CD4-positive, alpha-beta T cell treated with Interleukin-12 subunit alpha and Interleukin-12 subunit beta, for 1 hour (primary cell): ENCODE measurements at regions not wholly inside any gene's neighbourhood (a gene's known extent, or its start where the extent isn't known, plus 50 kb on each side); places are given as distances from the start of the nearest gene placed in this dataset.

ENCODE experiments used
- DNase-seq: peaks from one replicate; pipeline ENCODE4 v3.0.0-alpha.2; 2020

- DNase-seq: no peak
Observed at GRCh38 chr13:107734891-107735625, 480.3 kb downstream of the LIG4 start.

DNA sequence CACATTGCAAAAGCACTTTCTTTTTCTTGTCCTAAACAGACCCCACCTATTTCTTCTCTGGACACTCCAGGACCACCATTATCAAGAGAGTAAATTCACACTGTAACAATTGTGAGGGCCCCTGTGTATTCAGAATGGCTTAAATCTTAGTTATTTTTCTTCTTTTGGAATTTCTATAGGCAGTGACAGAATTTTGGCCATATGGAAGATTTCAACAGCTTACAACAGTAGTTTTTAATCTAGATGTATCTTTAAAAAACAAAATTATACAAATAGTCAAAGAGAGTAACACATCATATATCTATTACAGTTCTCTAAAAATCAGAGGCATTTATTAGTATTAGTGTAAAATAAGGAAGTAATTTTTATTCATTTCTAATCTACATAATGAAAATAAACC lies 482.1 kb downstream of the LIG4 start:
- DNase-seq: no peak

DNA sequence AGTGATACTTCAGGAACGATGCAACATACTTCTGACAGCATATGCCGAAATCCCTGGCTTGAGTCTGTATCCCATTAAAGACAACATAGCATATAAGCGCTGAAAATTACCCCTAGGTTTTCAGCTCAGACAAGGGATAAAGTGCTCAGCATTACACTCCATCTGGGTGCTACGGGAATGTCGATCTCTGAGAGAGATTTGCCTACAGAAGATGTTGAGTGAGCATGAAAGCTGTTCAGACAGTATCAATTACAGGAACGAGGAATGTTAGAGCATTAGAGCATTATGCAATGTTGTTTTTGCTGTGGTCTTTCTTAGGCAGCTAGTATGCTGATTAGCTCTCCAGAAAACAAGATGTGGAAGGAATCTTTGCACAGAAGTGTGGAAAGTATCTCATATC lies 484.5 kb downstream of the LIG4 start:
- no peak for DNase-seq

DNA sequence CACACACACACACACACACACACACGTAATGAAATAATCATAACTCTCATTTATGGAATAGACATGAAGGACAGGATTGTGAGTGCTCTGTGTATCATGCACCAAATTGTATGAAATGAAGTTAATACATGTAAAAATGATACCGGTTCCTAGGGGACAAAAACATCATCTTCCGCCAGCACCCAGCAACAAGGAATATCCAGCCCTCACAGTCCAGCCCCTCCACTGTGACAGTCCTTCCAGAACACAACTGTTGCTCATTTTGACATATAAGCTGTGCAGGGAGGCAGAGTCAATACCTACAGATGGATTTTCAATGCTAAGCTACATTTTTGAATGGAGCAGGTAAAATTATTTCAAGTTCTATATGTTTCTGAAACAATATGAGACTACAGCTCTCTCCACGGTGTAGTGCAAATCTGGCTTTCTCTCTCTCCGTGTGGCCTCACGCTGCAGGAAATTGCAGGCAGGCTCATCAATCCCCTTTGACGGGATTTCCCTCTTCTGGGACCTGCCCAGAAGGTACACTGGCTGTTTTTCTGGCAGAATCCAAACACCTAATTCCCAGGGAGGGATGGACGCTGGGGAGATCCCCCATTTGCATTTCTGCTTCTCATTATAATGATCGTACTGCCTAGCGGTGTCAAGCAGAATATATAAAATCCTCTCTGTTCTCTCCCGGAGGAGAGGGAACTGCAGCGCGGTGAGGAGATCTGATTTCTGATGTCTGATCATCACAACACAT lies 494.0 kb downstream of the LIG4 start:
- DNase-seq: no peak

GRCh38 chr13:107716741-107717140 lies 498.6 kb downstream of the LIG4 start:
- no peak for DNase-seq

DNA sequence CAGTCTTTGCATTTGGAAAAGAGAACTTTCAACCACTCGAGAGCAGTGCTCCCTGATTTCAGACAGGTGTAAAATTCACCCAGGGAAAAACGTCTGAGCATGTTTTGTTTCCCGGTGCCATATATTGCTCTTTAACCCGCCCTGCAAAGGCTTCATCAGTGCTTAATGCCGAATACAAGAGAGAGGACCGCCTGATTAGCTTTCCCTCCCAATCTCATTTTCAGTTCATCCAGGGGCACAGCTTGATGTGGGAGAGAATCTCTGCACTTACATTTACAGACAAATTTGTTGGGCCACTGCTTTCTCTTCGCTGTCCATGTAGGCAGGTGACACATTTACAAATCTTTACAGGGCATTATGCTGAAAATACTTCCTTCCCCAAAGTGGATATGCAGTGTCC lies 499.1 kb downstream of the LIG4 start:
- no peak for DNase-seq

DNA sequence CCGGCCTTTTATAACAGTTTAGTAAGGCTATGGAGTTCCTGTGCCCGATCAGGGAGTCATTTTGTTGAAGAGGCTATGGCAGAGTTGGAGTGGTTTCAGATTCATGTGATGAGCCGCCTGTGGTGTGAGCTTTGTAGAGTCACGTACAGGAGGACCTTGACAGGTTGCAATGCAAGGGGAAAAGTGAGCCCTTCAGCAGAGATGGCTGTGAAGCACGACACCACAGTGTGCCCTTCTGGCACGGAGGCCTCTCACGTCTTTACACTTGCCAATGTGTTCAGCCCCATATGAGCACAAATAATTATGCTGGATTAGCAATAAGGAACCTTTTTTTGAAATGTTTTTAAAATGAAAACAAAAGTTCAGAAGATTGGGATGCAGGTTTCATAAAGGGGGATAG lies 499.8 kb downstream of the LIG4 start:
- DNase-seq: no peak

GRCh38 chr13:107713314-107713713 lies 502.0 kb downstream of the LIG4 start:
- DNase-seq: no peak

DNA sequence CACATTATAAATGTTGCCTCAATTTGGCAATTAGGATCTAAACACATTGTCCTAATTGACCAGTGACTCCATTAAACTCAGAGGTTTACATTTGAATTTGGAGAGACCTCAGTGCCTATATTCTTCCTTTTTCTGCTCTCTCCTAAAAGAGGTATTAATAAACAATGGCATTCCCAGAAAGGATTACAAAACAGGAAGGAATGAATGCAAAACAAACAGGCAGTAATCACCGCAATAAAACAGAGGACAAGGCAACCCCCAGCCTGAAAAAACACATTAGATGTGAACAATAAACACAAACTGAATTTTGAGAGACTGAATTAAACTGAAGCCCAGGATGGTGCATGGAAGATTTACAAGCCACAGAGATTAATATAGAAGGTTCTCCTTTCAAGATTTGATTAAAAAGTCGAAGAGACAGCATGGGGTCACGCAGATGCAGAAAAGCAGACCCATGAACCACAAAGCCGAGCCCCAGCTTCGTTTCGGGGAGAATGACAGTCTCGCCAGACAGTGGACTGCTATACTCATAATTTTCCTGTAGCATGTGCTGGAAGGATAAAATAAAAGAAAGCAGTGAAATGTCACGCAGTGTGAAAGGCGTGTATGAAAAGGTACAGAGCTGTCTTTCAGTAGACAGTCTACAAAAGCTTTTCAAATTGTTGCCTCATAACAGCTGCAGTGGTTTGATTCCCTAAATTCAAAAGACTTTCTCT lies 503.0 kb downstream of the LIG4 start:
- DNase-seq: no peak

DNA sequence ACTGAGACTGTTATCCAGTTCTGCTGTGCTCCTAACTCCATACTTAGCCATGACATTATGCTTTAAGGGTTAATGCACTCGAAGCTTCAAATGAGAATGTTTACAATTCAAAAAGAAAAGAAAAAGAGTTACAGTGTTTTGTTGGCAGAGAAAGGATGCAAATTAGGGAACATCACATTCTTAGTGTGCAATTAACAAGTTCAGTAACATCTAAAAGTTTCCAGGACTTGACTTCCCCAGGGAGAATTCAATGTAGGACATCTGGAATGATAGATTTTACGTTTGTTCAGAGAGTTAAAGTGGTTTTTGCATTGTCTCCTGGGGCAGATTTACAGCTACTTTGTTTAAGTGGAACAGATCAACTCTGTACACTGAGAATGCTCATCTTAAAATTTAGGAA lies 525.2 kb downstream of the LIG4 start:
- no peak for DNase-seq

DNA sequence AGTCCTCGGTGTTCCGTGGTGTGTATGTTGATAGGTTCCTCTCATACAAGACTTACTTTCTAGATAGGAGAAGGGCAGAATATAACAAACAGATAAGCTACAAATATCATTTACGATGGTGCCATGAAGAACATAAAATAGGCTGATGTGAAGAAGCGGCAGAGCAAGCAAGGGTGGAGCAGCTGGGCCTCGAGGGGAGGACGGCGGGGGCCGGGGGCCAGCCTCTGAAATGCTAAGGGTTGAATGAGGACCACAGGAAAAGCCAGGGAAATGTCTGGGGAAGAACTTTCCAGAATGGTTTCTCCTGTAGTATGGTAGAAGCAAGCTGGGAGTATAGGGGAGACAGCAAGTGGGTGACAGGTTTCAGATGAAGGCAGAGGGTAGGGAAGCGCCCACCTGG lies 529.5 kb downstream of the LIG4 start:
- DNase-seq: no peak

- no peak for DNase-seq
Observed at GRCh38 chr13:107681600-107681999, 533.7 kb downstream of the LIG4 start.

DNA sequence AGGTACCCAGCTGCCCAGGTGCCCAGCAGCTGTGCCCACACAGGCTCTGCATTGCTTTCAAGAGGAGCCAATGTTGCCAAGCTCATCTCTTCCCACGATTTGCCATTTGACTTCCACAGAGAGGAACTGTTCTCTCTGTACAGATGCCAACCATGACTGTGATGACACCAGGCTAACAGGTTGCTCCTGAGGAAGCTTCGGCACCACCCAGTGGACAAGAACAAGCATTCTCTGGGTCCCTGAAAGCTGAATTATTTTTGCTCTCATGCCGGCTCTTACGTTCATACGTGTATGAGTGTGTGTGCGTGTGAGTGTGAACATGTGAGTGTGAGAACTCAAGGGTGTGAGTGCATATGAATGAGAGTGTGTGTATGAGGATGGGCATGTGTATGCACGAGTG lies 535.2 kb downstream of the LIG4 start:
- no peak for DNase-seq

DNA sequence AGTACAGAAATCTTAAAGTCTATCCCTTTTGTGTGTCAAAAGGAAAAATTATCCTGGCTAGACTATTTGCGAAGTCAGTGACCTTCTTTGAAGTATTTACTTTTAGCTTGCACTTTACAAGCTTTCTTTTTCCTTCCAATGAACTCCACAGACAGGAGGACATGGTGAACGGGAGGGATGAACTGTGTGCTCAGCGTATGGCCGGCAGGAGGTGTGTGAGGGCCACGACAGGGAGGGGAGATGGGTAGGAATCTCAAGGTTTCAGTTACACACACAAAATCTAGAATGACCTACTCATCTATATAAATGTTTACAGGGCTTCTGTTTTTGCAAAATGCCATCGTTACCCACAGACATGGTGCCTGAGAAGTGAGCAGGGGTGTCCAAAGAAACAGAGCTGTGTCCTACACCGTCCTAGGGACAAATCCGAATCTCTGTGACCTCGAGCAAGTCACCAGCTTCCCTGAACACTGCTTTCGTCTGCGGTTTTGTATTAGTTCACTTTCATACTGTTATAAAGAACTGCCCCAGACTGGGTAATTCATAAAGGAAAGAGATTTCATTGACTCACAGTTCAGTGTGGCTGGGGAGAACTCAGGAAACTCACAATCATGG lies 537.2 kb downstream of the LIG4 start:
- no peak for DNase-seq

DNA sequence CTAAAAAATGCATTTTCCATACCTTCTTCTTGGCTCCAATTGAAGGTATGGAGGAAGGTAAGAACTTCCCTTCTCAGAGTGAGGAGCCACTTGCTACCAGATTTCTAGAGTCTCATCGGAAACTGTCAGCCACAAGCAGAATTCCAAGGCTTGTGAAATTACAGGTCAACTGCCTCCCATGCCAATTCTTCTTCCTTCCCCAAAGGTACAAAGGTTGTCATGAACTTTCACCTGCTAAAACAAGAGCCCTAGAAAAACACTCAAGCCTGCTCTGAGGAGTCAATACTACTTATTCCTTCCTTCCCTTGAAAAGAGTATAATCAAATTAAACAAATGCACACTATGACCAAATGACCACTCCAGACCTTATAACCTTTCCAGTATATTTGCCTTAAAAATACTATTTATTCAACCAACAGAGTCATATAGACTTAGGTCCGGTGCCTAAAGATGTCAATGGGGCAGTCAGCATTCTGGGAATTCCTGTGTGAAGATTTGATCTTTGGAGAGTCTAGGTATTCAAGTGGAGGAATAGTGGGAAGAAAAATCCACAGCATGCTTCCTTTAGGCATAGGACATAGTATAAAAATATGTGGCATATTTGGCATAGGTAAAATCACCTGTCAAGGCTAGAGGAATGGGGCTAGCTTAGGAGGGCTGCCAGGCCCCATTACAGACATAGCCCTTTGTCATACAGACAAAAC lies 539.3 kb downstream of the LIG4 start:
- no peak for DNase-seq

DNA sequence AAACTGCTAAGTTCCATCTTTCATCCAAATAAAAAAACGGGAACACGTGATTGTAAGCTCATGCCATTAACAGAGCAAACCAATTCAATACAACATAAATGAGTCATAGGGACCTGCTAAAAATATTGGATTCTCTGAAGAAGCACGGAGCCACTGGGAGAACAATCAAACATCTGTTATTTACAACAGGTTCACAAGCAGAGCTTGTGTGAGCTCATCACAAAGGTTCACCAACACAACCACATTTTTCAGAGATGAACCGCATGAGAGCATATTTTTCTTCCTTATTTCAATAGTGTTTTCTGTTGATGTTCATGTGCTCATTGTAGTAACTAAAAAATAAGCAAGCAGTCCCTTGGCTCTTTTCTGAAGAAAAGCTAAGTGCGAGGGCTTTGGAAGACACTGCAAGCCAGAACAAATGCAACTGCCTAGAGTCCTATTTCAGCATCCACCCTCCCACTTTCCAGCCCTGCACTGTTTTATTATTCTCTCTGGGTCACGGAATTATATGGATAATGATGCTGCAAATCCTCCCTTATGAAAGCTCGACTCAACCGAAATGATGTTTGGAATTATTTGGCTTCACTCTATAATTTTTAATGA lies 545.8 kb downstream of the LIG4 start:
- no peak for DNase-seq

GRCh38 chr13:107665926-107666458 lies 549.3 kb downstream of the LIG4 start:
- DNase-seq: no peak

DNA sequence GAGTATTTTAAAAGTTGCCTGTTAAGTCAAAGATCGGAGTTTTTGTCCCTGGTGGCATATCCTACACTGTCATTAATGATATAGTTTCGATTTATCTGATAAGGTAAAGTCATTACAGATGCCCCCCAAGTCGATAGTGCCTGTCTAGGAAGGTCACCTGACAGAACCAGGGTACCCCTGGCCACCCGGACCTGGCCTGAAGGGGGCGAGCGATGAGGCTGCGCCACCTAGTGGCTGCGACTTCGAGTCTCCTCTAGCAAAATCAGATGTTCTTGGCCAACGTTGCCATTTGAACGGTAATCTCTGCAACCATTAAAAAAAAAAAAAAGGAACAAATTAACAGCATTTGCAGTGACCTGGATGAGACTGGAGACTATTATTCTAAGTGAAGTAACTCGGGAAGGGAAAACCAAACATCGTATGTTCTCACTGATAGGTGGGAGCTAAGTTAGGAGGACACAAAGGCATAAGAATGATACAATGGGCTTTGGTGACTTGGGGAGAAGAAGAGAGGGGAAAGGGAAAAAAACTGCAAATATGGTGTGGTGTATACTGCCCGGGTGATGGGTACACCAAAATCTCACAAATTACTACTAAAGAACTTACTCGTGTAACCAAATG lies 565.1 kb downstream of the LIG4 start:
- no peak for DNase-seq

GRCh38 chr13:107649079-107649478 lies 566.3 kb downstream of the LIG4 start:
- no peak for DNase-seq

GRCh38 chr13:107644136-107644535 lies 571.2 kb downstream of the LIG4 start:
- DNase-seq: no peak

DNA sequence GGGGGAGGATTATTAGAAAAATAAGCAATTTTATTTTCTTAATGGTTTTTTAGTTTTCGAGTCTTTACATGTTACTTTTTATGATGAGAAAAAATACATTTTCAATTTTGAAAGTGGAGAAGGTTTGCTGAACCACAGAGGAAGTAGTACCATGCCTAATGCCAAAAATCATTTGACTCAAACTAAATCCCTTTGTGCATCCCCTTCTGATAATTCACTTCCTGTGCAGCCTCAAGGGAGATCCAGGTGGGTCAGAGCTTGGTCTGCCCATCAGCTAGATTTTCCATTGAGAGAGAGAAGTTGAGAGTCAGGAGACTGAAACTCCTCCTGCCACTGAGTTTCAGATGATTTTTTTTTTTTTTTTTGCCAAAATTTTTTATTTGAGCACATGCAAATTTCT lies 571.7 kb downstream of the LIG4 start:
- DNase-seq: no peak

DNA sequence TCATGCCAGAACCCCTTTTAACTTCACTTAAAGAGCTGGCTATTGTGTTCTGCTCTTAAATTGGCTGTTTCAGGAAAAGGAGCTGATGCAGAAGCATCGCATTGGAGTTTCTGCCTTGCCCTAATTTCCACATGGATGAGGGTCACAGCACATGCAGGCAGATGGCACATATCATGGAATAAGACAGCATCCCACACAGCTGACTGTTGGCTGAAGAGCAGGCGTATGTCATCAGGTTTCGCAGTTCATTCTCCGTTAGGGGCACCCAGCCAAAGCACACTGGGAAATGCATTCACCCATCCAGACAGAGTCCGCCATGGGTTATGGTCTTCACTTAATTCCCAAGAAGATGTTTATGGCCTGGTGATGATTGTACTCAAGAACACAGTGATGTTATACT lies 572.5 kb downstream of the LIG4 start:
- no peak for DNase-seq
